Gastrocnemius medialis (tissue), 4 donors: ENCODE measurements at regions not wholly inside any gene's neighbourhood (a gene's known extent, or its start where the extent isn't known, plus 50 kb on each side); places are given as distances from the start of the nearest gene placed in this dataset.

Experiments used
- CTCF ChIP-seq, 5 experiments: fragments of 450-650 bp in 3 of 5; fragments of 200-600 bp in 2 of 5; sonication (generic) in 2 of 5; IDR thresholded peaks in 4 of 5; conservative IDR thresholded peaks in 1 of 5; 1 replicate in 4 of 5; 2 replicates in 1 of 5; pipeline ENCODE4 v1.5.1; 2016 to 2019; ENCODE audit warnings: antibody characterized with exemption in 5 of 5, mild to moderate bottlenecking in 3 of 5, moderate library complexity in 3 of 5
- POLR2A ChIP-seq, 2 donors: fragments of 450-650 bp; IDR thresholded peaks; one replicate each; pipeline ENCODE4 v1.6.1; 2017; ENCODE audit warnings: antibody characterized with exemption in 2 of 2, mild to moderate bottlenecking in 2 of 2, moderate library complexity in 2 of 2

- TF ChIP-seq CTCF (IDR thresholded peaks at IDR 0.05 in 4 of 5, conservative IDR thresholded peaks at IDR 0.05 in 1 of 5), result no peak
- no peak for TF ChIP-seq POLR2A (IDR thresholded peaks at IDR 0.05)
Observed at GRCh38 chr4:41873380-41874295, 61.6 kb upstream of the TMEM33 start.
